Jurkat, Clone E6-1 (cell line): ENCODE measurements at regions not wholly inside any gene's neighbourhood (a gene's known extent, or its start where the extent isn't known, plus 50 kb on each side); places are given as distances from the start of the nearest gene placed in this dataset.

Experiments used
- DNase-seq: peaks from one replicate; pipeline ENCODE4 v3.0.0-alpha.2; 2011; ENCODE audit warnings: low read depth, low spot score
- H3K4me3 ChIP-seq: 2 replicates; pipeline ENCODE4 v1.5.1; 2011; ENCODE audit warnings: mild to moderate bottlenecking, low read length, control low read depth, moderate library complexity

- H3K4me3 ChIP-seq, result no peak overlapping the region
- DNase-seq, result no peak
These were observed 50.3 kb upstream of the STX16 start for GRCh38 chr20:58600756-58601155.

GRCh38 chr20:58599966-58600365 lies 51.1 kb upstream of the STX16 start:
- H3K4me3 ChIP-seq, result no peak overlapping the region
- DNase-seq, result no peak

GRCh38 chr20:58598211-58599015 lies 52.7 kb upstream of the STX16 start:
- no peak for DNase-seq
- no peak overlapping the region for H3K4me3 ChIP-seq

GRCh38 chr20:58597249-58597891 lies 53.7 kb upstream of the STX16 start:
- no peak overlapping the region for H3K4me3 ChIP-seq
- no peak for DNase-seq

GRCh38 chr20:58596750-58597248 lies 54.3 kb upstream of the STX16 start:
- no peak overlapping the region for H3K4me3 ChIP-seq
- no peak for DNase-seq

GRCh38 chr20:58596244-58596643 lies 54.8 kb upstream of the STX16 start:
- DNase-seq, result no peak
- H3K4me3 ChIP-seq, result no peak overlapping the region

- no peak for DNase-seq
- no peak overlapping the region for H3K4me3 ChIP-seq
These were observed 55.9 kb upstream of the STX16 start for GRCh38 chr20:58595167-58595566.

GRCh38 chr20:58593880-58594638 lies 57.0 kb upstream of the STX16 start:
- no peak for DNase-seq
- H3K4me3 ChIP-seq, result no peak overlapping the region

- DNase-seq, result no peak
- no peak overlapping the region for H3K4me3 ChIP-seq
These were observed 58.9 kb upstream of the STX16 start for GRCh38 chr20:58592076-58592695.

DNA sequence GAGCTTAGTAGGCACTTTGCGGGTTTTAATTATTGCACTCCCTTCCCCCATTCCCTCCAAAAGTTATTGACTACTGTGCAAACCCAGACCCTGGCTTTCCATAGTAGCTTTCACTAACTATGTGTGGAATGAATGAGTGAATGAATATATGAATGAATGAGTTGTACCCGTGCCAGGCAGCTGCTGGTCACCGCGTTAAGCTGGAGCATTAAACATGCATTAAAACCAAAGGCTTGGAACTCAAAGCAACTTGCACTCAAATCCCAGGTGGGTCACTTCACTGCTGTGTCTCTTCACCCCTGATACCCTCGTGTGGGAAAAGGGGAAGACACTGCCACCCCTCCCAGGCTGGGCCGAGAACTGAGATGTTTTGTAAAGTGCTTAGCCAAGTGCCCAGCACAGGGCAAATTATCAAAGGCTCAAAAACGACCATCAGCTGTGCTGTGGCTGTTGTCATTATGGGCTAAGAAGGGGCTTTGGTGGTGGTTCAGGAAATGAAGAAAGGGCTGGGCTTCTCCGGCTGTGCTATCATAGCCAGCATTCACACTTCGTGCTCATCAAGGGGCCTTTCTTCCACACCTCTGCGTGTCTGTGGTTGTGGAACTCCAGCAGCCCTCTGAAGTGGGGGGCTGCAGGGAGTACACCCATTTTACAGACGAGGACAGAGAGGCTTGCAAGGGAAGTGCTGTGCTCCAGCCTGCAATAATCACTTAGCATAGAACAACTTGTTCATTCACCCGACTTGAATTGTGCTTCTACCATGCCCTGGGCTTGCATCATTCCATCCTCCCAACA lies 60.2 kb upstream of the STX16 start:
- no peak overlapping the region for H3K4me3 ChIP-seq
- DNase-seq, result no peak

DNA sequence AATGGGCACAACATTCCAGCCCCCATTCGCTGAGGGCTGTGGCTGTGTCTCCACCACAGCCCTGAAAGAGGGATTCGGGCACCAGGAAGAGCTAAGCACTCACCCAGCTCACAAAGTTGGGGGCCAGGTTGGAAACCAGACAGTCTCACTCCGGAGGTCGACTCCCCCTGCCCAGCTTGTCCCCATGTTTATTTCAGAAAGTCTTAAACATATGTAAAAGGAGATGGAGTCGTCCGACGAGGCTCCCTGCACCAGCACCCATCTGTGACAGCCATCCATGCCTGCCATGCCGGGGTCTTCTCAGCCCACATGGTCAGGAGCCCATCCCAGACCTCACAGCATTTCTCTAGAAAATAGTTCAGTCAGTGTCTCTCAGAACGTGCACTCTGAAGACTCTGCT lies 63.6 kb upstream of the STX16 start:
- DNase-seq, result no peak
- H3K4me3 ChIP-seq, result no peak overlapping the region

- DNase-seq, result no peak
- H3K4me3 ChIP-seq, result no peak overlapping the region
These were observed 64.5 kb upstream of the STX16 start for GRCh38 chr20:58586565-58587093.

DNA sequence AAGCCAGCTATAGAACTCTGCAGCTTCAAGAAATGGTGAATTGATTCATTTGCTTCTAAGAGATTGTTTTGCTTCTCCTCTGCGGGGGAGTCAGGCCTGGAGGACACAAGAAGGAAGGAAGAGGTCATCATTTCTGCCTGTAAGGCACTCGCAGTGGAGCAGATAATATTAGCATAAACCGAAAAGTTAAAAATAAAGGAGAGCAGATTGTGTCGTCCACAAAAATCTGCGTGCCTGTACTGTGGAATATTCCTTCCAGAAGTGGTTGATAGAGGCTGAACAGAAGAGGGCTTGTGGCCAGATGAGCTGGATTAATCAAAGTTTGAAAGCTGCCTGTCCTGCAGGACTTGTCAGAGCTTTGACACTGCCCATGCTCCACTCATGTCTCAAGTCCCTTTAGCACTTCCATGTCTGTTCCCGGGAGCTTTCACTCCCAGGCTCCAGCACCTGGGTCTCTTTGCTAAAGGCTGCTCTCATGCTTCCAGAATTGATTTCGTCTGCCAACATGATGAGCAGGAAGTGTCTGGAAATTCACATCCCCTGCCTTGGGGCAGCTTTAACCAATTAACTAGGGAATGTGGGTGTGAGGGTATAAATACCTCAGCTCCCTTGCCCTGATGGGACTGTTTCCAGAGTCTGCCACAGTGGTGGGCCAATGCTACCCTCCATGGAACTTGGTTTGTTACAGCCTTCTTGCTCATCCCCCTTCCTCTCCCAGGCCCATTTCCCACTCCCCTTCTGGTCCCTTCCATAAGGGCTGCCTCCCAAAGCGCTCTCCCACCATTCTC lies 65.1 kb upstream of the STX16 start:
- DNase-seq, result no peak
- H3K4me3 ChIP-seq, result no peak overlapping the region

DNA sequence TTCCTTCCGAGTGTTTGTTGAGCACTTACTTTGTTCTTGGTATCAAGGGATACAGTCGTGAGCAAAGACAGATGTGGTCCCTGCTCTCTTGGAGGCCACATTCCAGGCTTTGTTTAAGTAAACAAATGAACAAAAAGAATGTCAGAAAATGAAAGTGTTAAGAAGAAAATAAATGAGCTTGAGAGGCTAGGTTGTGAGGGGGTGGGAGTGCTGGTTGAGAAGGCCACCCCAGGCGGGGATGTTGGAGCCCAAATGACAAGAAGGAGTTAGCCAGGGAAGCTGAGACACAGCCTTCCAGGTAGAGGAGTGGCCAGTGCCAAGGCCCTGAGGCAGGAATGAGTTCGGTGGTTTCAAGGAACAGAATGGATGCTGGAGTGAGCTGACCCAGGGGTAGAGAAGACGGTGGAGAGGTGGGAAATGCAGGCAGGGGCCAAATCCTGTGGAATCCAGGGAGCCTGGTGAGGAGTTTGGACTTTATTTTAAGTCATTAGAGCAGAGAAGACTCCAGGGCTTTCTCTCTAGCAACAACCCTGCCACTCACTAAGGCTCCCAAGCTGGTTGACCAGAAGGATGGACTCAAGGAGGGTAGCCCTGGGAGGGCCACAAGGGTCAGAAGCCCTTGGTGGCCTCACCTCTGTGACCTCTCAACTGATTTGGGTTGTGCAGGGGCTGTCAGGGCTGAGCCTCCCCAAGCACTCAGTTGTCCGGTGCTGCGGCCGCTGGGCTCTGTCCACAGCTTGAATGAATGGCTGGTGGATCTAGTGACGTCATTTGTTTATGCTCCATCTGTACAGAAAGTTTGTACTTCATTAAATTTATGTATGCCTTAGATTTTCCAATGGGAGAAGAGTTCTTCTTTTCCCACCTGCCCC lies 66.0 kb upstream of the STX16 start:
- no peak overlapping the region for H3K4me3 ChIP-seq
- DNase-seq, result no peak

DNA sequence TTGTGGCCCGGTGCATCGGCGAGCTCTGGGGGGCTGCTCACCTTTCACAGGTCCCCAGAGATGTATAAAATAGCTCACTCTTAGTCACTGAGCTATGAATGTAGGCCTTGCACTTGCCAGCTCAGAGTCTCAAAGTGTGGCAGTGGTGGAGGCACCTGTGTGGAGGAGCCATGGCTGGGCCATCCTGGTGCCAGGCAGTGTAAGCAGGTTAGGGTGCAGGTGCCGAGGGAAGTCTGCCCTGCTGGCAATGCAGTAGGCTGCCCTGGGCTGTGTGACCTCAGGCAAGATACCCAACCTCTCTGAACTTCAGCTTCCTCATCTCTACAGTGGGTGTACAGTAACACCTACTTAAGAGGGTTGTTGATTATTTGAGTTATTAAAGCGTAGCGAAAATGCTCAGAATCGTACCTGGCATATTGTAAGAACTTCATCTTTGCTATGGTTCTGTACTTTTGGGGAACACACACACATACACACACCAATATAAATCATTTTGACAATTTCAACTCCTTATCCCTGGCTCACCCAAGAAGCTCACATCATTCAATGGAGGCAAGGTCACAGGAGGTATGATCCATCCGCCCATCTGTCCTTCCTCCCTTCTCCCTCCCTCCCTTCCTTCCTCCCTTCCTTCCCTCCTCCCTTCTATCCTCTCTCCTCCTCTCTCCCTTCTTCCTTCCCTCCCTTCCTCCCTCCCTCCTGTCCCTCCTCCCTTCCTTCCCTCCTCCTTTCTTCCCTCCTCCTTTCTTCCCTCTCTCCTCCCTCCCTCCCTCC lies 66.8 kb upstream of the STX16 start:
- no peak for DNase-seq
- no peak overlapping the region for H3K4me3 ChIP-seq

GRCh38 chr20:58583586-58583985 lies 67.5 kb upstream of the STX16 start:
- H3K4me3 ChIP-seq, result no peak overlapping the region

More at GRCh38 chr20:58583586-58583985, 67.5 kb upstream of the STX16 start:
- DNase-seq, result no peak
